GM18858 (cell line): ENCODE measurements at regions not wholly inside any gene's neighbourhood (a gene's known extent, or its start where the extent isn't known, plus 50 kb on each side); places are given as distances from the start of the nearest gene placed in this dataset.

Source experiments
- ATAC-seq: cut with Tn5 transposase; IDR thresholded peaks from one replicate; pipeline ENCODE4 v1.9.1; 2021; ENCODE audit not compliant: unreplicated experiment

GRCh38 chr5:160508780-160509361 lies 87.2 kb downstream of the PTTG1 start:
- ATAC-seq = peak; percentile 82

- ATAC-seq = no peak
These were observed 89.8 kb downstream of the PTTG1 start for GRCh38 chr5:160511280-160511929.
